SU-DHL-6 (cell line): ENCODE measurements at regions not wholly inside any gene's neighbourhood (a gene's known extent, or its start where the extent isn't known, plus 50 kb on each side); places are given as distances from the start of the nearest gene placed in this dataset.

Experiments
- EZH2phosphoT487 ChIP-seq: fragments of 200-600 bp; sonication (generic), shearing (Covaris generic); conservative IDR thresholded peaks from 2 replicates; pipeline ENCODE4 v1.6.1; 2018; ENCODE audit warnings: mild to moderate bottlenecking, antibody characterized with exemption, low read length, moderate library complexity, mixed read lengths
- TF ChIP-seq, protein P1 (sequence below): fragments of 200-600 bp; sonication (generic); IDR thresholded peaks from one replicate; pipeline ENCODE4 v1.5.1; 2017; ENCODE audit warnings: antibody characterized with exemption, mild to moderate bottlenecking, low read length, moderate library complexity; ENCODE audit not compliant: insufficient read depth, poor library complexity, severe bottlenecking

DNA sequence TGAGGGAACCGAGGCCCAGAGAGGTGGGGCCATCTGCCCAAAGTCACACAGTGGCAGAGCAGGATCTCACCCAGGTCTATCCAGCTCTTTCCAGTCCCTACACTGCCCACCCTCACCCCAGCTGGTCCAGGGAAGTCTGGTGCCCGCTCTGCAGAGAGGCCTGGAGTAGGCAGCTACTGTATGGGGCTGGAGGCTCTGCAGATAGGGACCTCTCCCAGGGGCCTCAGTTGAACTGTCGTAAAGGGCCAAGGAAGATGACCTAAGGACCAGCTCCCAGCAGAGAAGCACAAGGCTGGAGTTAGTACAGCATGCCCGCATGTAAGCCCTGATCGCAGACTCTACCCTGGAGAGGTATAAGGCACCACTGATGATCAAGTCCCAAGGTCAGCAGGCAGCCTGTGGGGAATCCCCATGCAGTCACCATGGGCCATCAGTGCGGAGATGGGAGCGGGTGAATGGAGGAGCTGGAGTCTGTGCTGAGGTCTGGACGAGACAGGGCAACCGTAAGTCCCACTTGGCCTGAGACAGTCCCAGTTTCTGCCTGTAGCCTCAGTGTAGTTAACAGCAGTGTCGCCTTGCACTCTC, 320.2 kb downstream of the MATN1 start:
- TF ChIP-seq, protein P1, sequence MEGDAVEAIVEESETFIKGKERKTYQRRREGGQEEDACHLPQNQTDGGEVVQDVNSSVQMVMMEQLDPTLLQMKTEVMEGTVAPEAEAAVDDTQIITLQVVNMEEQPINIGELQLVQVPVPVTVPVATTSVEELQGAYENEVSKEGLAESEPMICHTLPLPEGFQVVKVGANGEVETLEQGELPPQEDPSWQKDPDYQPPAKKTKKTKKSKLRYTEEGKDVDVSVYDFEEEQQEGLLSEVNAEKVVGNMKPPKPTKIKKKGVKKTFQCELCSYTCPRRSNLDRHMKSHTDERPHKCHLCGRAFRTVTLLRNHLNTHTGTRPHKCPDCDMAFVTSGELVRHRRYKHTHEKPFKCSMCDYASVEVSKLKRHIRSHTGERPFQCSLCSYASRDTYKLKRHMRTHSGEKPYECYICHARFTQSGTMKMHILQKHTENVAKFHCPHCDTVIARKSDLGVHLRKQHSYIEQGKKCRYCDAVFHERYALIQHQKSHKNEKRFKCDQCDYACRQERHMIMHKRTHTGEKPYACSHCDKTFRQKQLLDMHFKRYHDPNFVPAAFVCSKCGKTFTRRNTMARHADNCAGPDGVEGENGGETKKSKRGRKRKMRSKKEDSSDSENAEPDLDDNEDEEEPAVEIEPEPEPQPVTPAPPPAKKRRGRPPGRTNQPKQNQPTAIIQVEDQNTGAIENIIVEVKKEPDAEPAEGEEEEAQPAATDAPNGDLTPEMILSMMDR = no peak
- no peak for TF ChIP-seq EZH2phosphoT487
